ENCODE measurements at regions not wholly inside any gene's neighbourhood (a gene's known extent, or its start where the extent isn't known, plus 50 kb on each side); places are given as distances from the start of the nearest gene placed in this dataset.

GRCh38 chr7:68564306-68565135, 1033.8 kb upstream of the AUTS2 start:
- TF ChIP-seq CTCF (IDR thresholded peaks at IDR 0.05) (no peak), POLR2A (IDR thresholded peaks at IDR 0.05) (no peak), EP300 (IDR thresholded peaks at IDR 0.05) (no peak)

Measured in gastroesophageal sphincter (tissue), 3 donors.